A549 (cell line): ENCODE measurements at regions not wholly inside any gene's neighbourhood (a gene's known extent, or its start where the extent isn't known, plus 50 kb on each side); places are given as distances from the start of the nearest gene placed in this dataset.

Source experiments
- ATAC-seq, 2 experiments: fragments of 200-7000 bp in 1 of 2; fragments of >200 bp in 1 of 2; cut with Nextera tagmentation in 1 of 2; cut with Tn5 transposase in 1 of 2; 3 replicates each; pipeline versions ENCODE4 v1.8.0 to v1.9.1; 2018 to 2020; ENCODE audit warnings: mild to moderate bottlenecking in 1 of 2, moderate library complexity in 1 of 2
- CTCF ChIA-PET: fragments of 300-600 bp; sonication (Branson Sonifier 250); formaldehyde crosslinking; extraction: SDS; loops from one replicate; lab custom pipeline; 2021; ENCODE audit warnings: antibody characterized with exemption, inconsistent platforms; lab: Yijun Ruan, JAX
- POLR2A ChIA-PET: fragments of 350-600 bp; formaldehyde crosslinking; extraction: SDS; loops from one replicate; lab custom pipeline; 2021; ENCODE audit warnings: antibody characterized with exemption, inconsistent platforms; lab: Yijun Ruan, JAX
- DNase-seq, 2 experiments: peaks; one replicate each; pipeline versions ENCODE4 v3.0.0 to v3.0.0-alpha.2; 2011 to 2016; ENCODE audit warnings: low read depth in 1 of 2, low spot score in 1 of 2
- FAIRE-seq: peaks from 2 replicates; lab custom pipeline; 2011; peaks lifted over from hg19 to GRCh38; lab: Jason Lieb, UNC
- H3K27ac ChIP-seq, 2 experiments: fragments of >200 bp; sonication (Bioruptor Twin); formaldehyde crosslinking; 3 replicates each; pipeline ENCODE4 v1.5.1; 2016 to 2017
- H3K4me1 ChIP-seq: fragments of >200 bp; sonication (Bioruptor Twin); formaldehyde crosslinking; 3 replicates; pipeline ENCODE4 v1.6.1; 2016
- H3K4me2 ChIP-seq: fragments of >200 bp; sonication (Bioruptor Twin); formaldehyde crosslinking; 3 replicates; pipeline ENCODE4 v1.6.1; 2016
- H3K4me3 ChIP-seq: fragments of >200 bp; sonication (Bioruptor Twin); formaldehyde crosslinking; 3 replicates; pipeline ENCODE4 v1.5.1; 2016
- H3K9me3 ChIP-seq: fragments of >200 bp; sonication (Bioruptor Twin); formaldehyde crosslinking; 3 replicates; pipeline ENCODE4 v1.6.1; 2016
- ATOH8 ChIP-seq: fragments of 250-450 bp; sonication (Bioruptor Pico); IDR thresholded peaks from 2 replicates; pipeline ENCODE4 v1.5.0; 2020; ENCODE audit warnings: low read depth, mild to moderate bottlenecking, moderate library complexity
- BHLHE40 ChIP-seq: IDR thresholded peaks from 2 replicates; pipeline ENCODE4 v1.6.1; 2012; ENCODE audit warnings: low read depth, low read length, inconsistent platforms
- CBX2 ChIP-seq: fragments of 200-600 bp; sonication (generic); IDR thresholded peaks from 2 replicates; pipeline ENCODE4 v1.6.1; 2016; ENCODE audit warnings: low read depth, mild to moderate bottlenecking, borderline replicate concordance
- CBX8 ChIP-seq: fragments of 200-600 bp; sonication (generic); IDR thresholded peaks from 2 replicates; pipeline ENCODE4 v1.6.1; 2016
- CEBPB ChIP-seq, 2 experiments: fragments of >200 bp in 1 of 2; sonication (Bioruptor Twin) in 1 of 2; formaldehyde crosslinking in 1 of 2; IDR thresholded peaks; 2 replicates each; pipeline ENCODE4 v1.6.1; 2012 to 2016
- CHD2 ChIP-seq: fragments of 150-350 bp; IDR thresholded peaks from 2 replicates; pipeline ENCODE4 v1.6.1; 2014; ENCODE audit warnings: low read length; ENCODE audit not compliant: partially characterized antibody
- EHF ChIP-seq: fragments of 250-450 bp; sonication (Bioruptor Pico); IDR thresholded peaks from 2 replicates; pipeline ENCODE4 v1.5.0; 2020; ENCODE audit warnings: mild to moderate bottlenecking
- EHMT2 ChIP-seq: fragments of 200-600 bp; sonication (generic); IDR thresholded peaks from 2 replicates; pipeline ENCODE4 v1.6.1; 2016; ENCODE audit warnings: antibody characterized with exemption, low read depth, mild to moderate bottlenecking, moderate library complexity
- FOSB ChIP-seq: fragments of 250-450 bp; sonication (Bioruptor Pico); IDR thresholded peaks from 2 replicates; pipeline ENCODE4 v1.5.0; 2020; ENCODE audit warnings: mild to moderate bottlenecking, moderate library complexity
- HEYL ChIP-seq: fragments of 250-450 bp; sonication (Bioruptor Pico); IDR thresholded peaks from 2 replicates; pipeline ENCODE4 v1.8.0; 2021; ENCODE audit warnings: mild to moderate bottlenecking, moderate library complexity
- HOXB13 ChIP-seq: fragments of 250-450 bp; sonication (Bioruptor Pico); IDR thresholded peaks from 2 replicates; pipeline ENCODE4 v1.5.0; 2020; ENCODE audit warnings: low read depth, mild to moderate bottlenecking, moderate library complexity
- HOXB5 ChIP-seq: fragments of 250-450 bp; sonication (Bioruptor Pico); IDR thresholded peaks from 2 replicates; pipeline ENCODE4 v1.5.0; 2020; ENCODE audit warnings: mild to moderate bottlenecking, moderate library complexity
- JUN ChIP-seq, 2 experiments: fragments of >200 bp; sonication (Bioruptor Twin); formaldehyde crosslinking; IDR thresholded peaks; 2 replicates in 1 of 2; 3 replicates in 1 of 2; pipeline ENCODE4 v1.6.1; 2016 to 2017
- JUNB ChIP-seq: fragments of >200 bp; sonication (Bioruptor Twin); formaldehyde crosslinking; IDR thresholded peaks from 2 replicates; pipeline ENCODE4 v1.6.1; 2016
- KDM1A ChIP-seq: fragments of 200-600 bp; sonication (generic); IDR thresholded peaks from 2 replicates; pipeline ENCODE4 v1.6.1; 2016; ENCODE audit warnings: low read depth, mild to moderate bottlenecking
- KDM5A ChIP-seq: fragments of 200-600 bp; sonication (generic); IDR thresholded peaks from 2 replicates; pipeline ENCODE4 v1.6.1; 2016; ENCODE audit warnings: antibody characterized with exemption, mild to moderate bottlenecking
- MAX ChIP-seq: IDR thresholded peaks from 2 replicates; pipeline ENCODE4 v1.6.1; 2012
- MAZ ChIP-seq: fragments of 150-350 bp; IDR thresholded peaks from 2 replicates; pipeline ENCODE4 v1.6.1; 2014; ENCODE audit warnings: antibody characterized with exemption, low read depth, low read length, borderline replicate concordance
- NFE2L2 ChIP-seq: fragments of 150-350 bp; conservative IDR thresholded peaks from 2 replicates; pipeline ENCODE4 v1.6.1; 2014; ENCODE audit warnings: low read length
- NR3C1 ChIP-seq: fragments of >200 bp; sonication (Bioruptor Twin); formaldehyde crosslinking; IDR thresholded peaks from 3 replicates; pipeline ENCODE4 v1.6.1; 2017
- PHF8 ChIP-seq: fragments of 200-600 bp; sonication (generic); IDR thresholded peaks from 2 replicates; pipeline ENCODE4 v1.6.1; 2016; ENCODE audit warnings: low read depth, mild to moderate bottlenecking, antibody characterized with exemption, moderate library complexity, borderline replicate concordance
- POLR2A ChIP-seq: IDR thresholded peaks from 2 replicates; pipeline ENCODE4 v1.6.1; 2012; ENCODE audit warnings: mild to moderate bottlenecking, low read length
- POLR2AphosphoS2 ChIP-seq: conservative IDR thresholded peaks from 2 replicates; pipeline ENCODE4 v1.6.1; 2012; ENCODE audit warnings: low read length, improper control_type of control experiment, inconsistent platforms
- RAD21 ChIP-seq, 2 experiments: fragments of >200 bp in 1 of 2; sonication (Bioruptor Twin) in 1 of 2; formaldehyde crosslinking in 1 of 2; IDR thresholded peaks in 1 of 2; conservative IDR thresholded peaks in 1 of 2; 2 replicates in 1 of 2; 3 replicates in 1 of 2; pipeline ENCODE4 v1.6.1; 2012 to 2018; ENCODE audit warnings: inconsistent platforms in 1 of 2
- RARB ChIP-seq: fragments of 250-450 bp; sonication (Bioruptor Pico); IDR thresholded peaks from 2 replicates; pipeline ENCODE4 v1.8.0; 2021; ENCODE audit warnings: mild to moderate bottlenecking, moderate library complexity
- RCOR1 ChIP-seq: fragments of 150-350 bp; IDR thresholded peaks from 2 replicates; pipeline ENCODE4 v1.6.1; 2014; ENCODE audit warnings: antibody characterized with exemption, low read length, low read depth
- RFX5 ChIP-seq: fragments of 450-650 bp; IDR thresholded peaks from 2 replicates; pipeline ENCODE4 v1.7.1; 2014; ENCODE audit warnings: antibody characterized with exemption, mild to moderate bottlenecking, moderate library complexity
- RNF2 ChIP-seq: fragments of 200-600 bp; sonication (generic); IDR thresholded peaks from 2 replicates; pipeline ENCODE4 v1.6.1; 2016; ENCODE audit warnings: low read depth, mild to moderate bottlenecking, antibody characterized with exemption, moderate library complexity, borderline replicate concordance
- TFCP2L1 ChIP-seq: fragments of 250-450 bp; sonication (Bioruptor Pico); IDR thresholded peaks from 2 replicates; pipeline ENCODE4 v1.5.0; 2021; ENCODE audit warnings: mild to moderate bottlenecking
- ZC3H11A ChIP-seq: fragments of 450-650 bp; IDR thresholded peaks from 2 replicates; pipeline ENCODE4 v1.6.1; 2014; ENCODE audit warnings: antibody characterized with exemption, mild to moderate bottlenecking
- WGBS: methylation state at CpG from one replicate; pipeline ENCODE4 v1.1.6; 2017; ENCODE audit errors: missing lambda C conversion rate; 5-methylcytosine and 5-hydroxymethylcytosine counted together
- TF ChIP-seq, protein P1 (sequence below): fragments of 250-450 bp; sonication (Bioruptor Pico); IDR thresholded peaks from 2 replicates; pipeline ENCODE4 v1.5.0; 2021; ENCODE audit warnings: mild to moderate bottlenecking, moderate library complexity, borderline replicate concordance
- TF ChIP-seq, protein P2 (sequence below): fragments of 450-650 bp; IDR thresholded peaks from 2 replicates; pipeline ENCODE4 v1.6.1; 2014; ENCODE audit warnings: antibody characterized with exemption

- no peak for TF ChIP-seq PHF8
- TF ChIP-seq RCOR1: no peak
- no peak for TF ChIP-seq FOSB
- TF ChIP-seq, protein P1, sequence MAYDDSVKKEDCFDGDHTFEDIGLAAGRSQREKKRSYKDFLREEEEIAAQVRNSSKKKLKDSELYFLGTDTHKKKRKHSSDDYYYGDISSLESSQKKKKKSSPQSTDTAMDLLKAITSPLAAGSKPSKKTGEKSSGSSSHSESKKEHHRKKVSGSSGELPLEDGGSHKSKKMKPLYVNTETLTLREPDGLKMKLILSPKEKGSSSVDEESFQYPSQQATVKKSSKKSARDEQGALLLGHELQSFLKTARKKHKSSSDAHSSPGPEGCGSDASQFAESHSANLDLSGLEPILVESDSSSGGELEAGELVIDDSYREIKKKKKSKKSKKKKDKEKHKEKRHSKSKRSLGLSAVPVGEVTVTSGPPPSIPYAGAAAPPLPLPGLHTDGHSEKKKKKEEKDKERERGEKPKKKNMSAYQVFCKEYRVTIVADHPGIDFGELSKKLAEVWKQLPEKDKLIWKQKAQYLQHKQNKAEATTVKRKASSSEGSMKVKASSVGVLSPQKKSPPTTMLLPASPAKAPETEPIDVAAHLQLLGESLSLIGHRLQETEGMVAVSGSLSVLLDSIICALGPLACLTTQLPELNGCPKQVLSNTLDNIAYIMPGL: no peak
- TF ChIP-seq KDM5A: no peak
- TF ChIP-seq HOXB5 (CRISPR knock-in tag): no peak
- TF ChIP-seq EHF (CRISPR knock-in tag): no peak
- TF ChIP-seq, protein P2, sequence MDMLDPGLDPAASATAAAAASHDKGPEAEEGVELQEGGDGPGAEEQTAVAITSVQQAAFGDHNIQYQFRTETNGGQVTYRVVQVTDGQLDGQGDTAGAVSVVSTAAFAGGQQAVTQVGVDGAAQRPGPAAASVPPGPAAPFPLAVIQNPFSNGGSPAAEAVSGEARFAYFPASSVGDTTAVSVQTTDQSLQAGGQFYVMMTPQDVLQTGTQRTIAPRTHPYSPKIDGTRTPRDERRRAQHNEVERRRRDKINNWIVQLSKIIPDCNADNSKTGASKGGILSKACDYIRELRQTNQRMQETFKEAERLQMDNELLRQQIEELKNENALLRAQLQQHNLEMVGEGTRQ: no peak
- no peak for TF ChIP-seq JUNB
- TF ChIP-seq KDM1A: no peak
- TF ChIP-seq HOXB13 (CRISPR knock-in tag): no peak
- TF ChIP-seq RFX5: no peak
- no peak for TF ChIP-seq RAD21 (conservative IDR thresholded peaks at IDR 0.05 in 1 of 2, IDR thresholded peaks at IDR 0.05 in 1 of 2)
- TF ChIP-seq CBX2: no peak
- TF ChIP-seq CHD2: no peak
- TF ChIP-seq CEBPB (IDR thresholded peaks at IDR 0.05): no peak
- TF ChIP-seq MAZ: no peak
- no peak for TF ChIP-seq EHMT2
- TF ChIP-seq POLR2A: no peak
- no peak for TF ChIP-seq NR3C1
- 13% methylated on average over 2 of the region's 2 CpGs for WGBS
- Histone ChIP-seq H3K4me2 (no peak overlapping the region), H3K9me3 (no peaks in the 10 kb centered on the region), H3K4me3 (no peak overlapping the region), H3K27ac (no peak overlapping the region), H3K4me1 (no peaks in the 10 kb centered on the region)
- FAIRE-seq: no peak
- DNase-seq: no peak
- no peak for ATAC-seq
- POLR2A ChIA-PET: no interaction called here
- CTCF ChIA-PET: no interaction called here
Measured at GRCh38 chr11:90326647-90327046, 103.8 kb upstream of the CHORDC1 start.

DNA sequence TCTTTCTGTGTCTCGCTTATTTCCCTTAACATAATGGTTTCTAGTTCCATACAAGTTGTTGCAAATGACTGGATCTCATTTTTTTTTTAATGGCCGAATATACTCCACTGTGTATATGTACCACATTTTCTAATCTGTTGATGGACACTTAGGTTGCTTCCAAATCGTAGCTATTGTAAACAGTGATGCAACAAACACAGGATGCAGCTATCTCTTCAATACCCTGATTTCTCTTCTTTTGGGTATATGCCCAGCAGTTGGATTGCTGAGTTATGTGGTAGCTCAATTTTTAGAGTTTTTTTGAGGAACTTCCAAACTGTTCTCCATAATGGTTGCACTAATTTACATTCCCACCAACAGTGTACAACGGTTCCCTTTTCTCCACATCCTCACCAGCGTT lies 100.4 kb upstream of the CHORDC1 start:
- no peak for ATAC-seq
- Histone ChIP-seq H3K4me1 (no peaks in the 10 kb centered on the region), H3K4me3 (no peak overlapping the region), H3K4me2 (no peak overlapping the region)
- TF ChIP-seq MAX (no peak), HEYL (CRISPR knock-in tag) (no peak), ATOH8 (no peak), FOSB (no peak), RARB (CRISPR knock-in tag) (no peak), BHLHE40 (no peak), CBX8 (no peak), ZC3H11A (no peak), NFE2L2 (no peak), TFCP2L1 (no peak), JUN (IDR thresholded peaks at IDR 0.05) (no peak), KDM1A (no peak), POLR2AphosphoS2 (no peak), RNF2 (no peak)
- TF ChIP-seq, all 56 proteins: peak for 0
- FAIRE-seq (no peak), DNase-seq (no peak)
- 6% methylated on average over 5 of the region's 5 CpGs for WGBS
- POLR2A ChIA-PET: no interaction called here
- no peaks in the 10 kb centered on the region; the same call in 2 of the 3 replicates for H3K9me3 ChIP-seq
- CTCF ChIA-PET: no interaction called here
- no peak overlapping the region for H3K27ac ChIP-seq
